ENCODE measurements at regions not wholly inside any gene's neighbourhood (a gene's known extent, or its start where the extent isn't known, plus 50 kb on each side); places are given as distances from the start of the nearest gene placed in this dataset.

GRCh38 chr11:37558619-37559210 lies 960.7 kb upstream of the RAG2 start:
- no peak for DNase-seq

DNA sequence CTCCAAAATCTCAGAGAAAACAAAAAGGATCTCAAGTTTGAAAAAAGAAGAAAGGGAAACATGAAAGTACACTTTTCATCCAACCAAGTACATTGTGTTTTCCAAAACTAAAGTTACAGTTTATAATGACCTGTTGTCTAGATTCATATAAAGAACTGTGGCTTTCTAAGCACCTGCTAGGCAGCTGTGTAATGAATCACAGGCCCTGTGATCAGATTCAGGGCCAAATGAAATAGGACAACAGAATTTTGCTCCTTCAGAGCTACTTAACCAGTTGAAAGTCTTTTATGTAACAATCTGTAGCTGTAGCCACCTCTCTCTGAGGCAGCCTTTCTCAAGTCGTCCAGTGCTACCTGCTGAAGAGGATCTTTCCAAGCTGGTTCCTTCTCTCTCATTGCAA lies 960.0 kb upstream of the RAG2 start:
- no peak for DNase-seq

GRCh38 chr11:37552284-37552683 lies 954.2 kb upstream of the RAG2 start:
- DNase-seq: no peak

- DNase-seq: no peak
Measured at GRCh38 chr11:37544491-37544890, 946.5 kb upstream of the RAG2 start.

GRCh38 chr11:37533830-37534229 lies 935.8 kb upstream of the RAG2 start:
- DNase-seq: no peak

GRCh38 chr11:37533087-37533486 lies 935.1 kb upstream of the RAG2 start:
- no peak for DNase-seq

- DNase-seq: no peak
Measured at GRCh38 chr11:37532271-37532670, 934.2 kb upstream of the RAG2 start.

DNA sequence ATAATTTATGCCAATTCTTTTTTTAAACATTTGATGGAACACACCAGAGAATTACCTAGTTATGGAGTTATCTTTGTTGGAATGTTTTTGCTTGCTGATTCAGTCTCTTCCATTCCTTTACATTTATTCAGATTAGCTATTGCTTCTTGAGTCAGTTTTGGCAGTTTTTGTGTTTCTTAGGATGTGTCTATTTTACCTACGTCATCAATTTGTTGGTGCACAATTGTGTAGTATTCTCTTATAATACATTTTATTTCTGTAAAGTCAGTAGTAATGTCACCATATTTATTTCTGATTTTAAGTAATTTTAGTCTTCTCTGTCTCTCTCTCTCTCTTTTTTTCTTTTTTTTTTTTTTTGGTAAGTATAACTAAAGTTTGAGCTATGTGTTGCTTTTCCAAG lies 929.5 kb upstream of the RAG2 start:
- DNase-seq: no peak

DNA sequence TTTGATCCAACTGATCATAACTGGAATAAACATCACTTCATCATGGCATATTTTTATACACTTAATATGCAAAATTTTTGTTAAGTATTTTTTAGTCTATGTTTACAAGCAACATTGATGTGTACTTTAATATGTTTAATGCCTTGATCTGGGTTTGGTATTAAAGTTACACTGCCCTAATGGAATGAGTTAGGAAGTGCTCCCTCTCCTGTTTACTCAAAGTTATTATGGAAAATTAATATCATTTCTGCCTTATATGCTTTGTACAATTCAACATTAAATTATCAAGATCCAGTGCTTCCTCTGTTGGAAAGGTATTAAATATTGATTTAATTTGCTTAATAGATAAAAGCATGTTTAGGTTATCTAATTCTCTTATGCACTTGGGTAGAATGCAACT lies 927.3 kb upstream of the RAG2 start:
- no peak for DNase-seq

DNA sequence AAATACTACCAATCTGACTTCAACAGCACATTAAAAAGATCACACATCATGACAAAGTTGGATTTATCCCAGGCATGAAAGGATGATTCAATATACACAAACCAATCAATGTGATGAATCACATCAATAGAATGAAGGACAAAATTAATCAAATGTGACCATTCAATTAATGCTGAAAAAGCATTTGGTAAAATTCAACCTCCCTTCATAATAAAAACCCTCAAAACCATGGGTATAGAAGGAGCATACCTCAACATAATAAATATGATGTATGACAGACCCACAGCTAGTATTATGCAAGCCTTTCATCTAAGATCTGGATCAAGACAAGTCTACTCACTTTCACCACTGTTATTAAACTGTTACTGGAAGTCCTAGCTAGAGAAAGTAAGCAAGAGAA lies 921.7 kb upstream of the RAG2 start:
- DNase-seq: no peak

- DNase-seq: no peak
Measured at GRCh38 chr11:37512156-37512780, 914.2 kb upstream of the RAG2 start.

DNA sequence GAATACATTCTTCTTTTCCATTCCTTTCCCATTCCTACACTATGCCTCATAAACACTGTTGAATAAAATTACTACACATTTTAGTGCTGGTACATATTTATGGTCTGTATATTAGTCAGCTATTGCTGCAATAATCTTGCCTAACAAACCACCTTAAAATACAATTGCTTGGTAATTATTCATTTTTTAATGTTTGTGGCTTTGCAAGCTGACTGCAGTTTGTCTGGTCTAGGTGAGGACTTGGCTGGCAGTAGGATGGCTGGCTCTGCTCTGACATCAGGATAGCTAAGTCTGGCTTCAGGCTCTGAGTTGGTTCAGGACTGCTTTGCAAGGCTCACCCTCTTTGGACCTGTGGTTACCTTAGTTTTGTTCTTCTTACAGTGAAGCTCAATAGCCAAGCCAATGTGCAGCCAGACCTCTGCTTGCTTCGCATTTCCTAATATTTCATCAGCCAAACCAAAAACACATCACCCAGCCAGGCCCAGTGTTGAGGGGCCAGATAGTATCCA lies 913.4 kb upstream of the RAG2 start:
- no peak for DNase-seq

- DNase-seq: no peak
Measured at GRCh38 chr11:37509506-37509905, 911.5 kb upstream of the RAG2 start.

DNA sequence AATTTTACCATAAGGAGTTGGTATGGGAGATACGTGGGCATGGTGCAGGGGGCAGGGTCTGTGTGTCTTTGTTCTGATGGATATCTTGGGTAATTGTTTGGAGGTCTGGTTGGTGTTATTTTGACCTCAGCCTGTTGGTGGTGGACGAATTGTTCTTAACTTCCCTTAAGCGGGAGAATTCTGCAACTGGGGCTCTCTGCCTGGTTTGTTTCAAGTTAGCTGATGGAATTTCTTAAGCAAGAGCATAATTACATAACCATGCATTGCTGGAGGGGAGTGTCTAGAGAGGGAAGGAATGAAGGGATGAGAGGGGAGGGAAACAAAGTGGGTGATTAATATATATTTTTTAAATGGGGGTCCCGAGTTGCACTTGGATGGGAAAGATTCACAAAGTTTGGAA lies 908.5 kb upstream of the RAG2 start:
- DNase-seq: no peak

DNA sequence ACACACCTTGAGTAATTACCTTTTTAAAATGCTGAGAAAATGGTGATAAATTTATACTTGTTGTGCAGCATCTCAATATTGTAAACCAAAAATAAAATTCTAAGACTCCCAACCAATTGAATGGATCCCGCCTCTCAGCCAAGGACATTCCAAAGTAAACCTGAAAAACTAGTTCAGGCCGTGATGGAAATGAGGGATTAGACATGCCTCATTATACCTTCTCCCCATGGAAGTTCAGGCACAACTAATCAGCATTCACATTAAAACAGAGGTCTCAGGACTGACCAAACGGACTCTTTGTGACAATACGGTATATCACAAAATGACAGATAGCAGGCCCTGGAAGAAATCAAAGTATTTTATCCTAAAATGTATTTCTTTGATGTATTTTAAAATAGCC lies 907.4 kb upstream of the RAG2 start:
- DNase-seq: no peak

- no peak for DNase-seq
Measured at GRCh38 chr11:37504921-37505320, 906.9 kb upstream of the RAG2 start.

- no peak for DNase-seq
Measured at GRCh38 chr11:37504060-37504611, 906.1 kb upstream of the RAG2 start.

DNA sequence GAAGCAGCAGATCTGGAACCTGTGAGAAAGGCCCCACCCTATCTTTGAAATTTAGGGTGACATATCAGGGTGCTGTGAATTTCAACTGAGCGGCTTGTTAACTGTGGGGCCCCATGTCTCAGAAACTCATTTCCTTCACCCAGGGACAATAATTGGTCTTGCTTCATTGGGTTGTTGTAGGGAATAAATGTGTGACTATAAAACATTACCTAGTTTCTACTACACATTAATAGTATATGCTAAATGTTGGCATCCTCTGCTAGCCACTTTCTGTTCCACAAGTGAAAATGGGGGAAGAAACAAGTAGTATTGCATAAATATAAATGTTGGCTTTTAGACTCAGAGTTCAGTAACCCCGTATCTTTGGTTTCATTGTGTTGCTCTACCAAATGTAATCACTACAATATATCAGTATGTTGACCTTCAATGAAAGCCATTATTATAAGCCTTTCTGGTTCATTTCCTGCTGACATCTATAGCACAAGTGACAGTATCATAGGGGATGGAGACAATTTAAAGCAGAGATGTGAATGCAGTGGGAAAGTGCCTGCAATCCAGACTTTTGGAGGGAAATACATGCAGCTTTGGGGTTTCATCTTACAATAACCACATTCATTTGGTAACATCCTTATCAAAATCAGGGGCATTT lies 905.5 kb upstream of the RAG2 start:
- DNase-seq: no peak

GRCh38 chr11:37502202-37502601 lies 904.2 kb upstream of the RAG2 start:
- DNase-seq: no peak

DNA sequence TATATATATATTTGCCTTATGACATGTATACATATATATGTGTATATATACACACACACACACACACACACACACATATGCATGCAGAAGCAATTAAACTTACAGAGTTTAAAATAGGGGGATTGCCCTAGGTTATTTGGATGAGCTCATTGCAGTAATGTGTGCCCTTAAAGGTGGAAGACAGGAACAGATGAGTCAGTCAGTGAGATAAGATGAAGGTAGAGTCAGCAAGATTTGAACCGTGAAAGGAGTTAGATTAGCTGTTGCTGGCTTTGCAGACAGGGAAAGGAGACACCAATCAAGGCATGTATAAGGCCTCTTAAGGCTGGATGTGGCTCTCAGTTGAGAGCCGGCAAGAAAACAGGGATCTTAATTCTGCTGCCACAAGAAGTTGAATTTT lies 902.4 kb upstream of the RAG2 start:
- no peak for DNase-seq

DNA sequence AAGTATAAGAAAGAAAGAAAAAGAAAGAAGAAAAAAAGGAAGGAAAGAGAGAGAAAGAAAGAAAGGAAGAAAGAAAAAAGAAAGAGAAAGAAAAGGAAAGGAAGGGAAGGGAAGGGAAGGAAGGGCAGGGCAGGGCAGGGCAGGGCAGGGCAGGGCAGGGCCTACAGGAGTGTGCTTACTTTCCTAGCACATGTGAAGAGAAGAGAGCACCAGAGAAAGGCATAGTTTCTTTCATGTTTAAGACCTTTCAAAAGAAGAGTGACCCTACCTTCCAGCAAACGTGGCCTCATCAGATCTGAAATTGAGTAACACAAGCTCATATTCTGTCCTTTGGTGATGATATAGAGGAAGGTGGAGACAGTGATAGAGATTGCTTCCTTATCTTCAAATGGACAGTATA lies 899.3 kb upstream of the RAG2 start:
- DNase-seq: no peak

DNA sequence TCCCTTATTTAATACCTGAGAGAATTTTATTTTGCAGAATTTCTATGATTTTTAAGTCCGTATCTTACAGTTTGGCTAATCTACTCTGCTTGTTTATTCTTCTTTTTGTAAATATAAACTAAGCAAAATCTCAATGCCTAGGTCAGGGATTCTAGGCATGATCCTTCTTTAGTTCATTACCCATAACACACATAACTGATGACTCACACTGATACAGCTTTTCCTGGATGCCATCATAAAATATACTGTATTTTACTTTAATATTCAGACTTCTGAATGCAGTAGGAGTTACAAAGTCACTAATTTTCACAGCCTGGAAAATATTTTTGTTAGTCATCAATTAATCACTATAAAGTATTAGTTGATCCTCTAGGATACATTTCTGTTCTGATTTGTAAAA lies 898.2 kb upstream of the RAG2 start:
- no peak for DNase-seq

GRCh38 chr11:37484298-37484697 lies 886.3 kb upstream of the RAG2 start:
- no peak for DNase-seq

DNA sequence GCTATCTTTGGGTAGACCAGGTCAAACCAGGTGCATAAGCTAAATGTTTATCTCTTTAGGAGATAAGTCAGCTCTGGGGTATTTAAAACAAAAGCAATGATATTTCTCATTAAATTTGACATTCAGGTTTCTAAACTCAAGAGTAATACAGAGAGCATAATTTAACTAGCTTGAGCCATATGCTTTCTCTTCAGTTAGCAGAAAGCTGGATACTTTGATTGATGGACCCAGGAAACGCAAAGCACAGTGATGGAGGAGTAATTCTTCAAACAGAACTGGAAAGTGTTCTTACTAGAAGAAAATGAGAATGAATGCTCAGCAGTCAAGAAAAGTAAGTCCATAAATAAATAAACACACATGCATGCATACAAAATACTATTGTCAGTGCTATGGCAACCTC lies 885.7 kb upstream of the RAG2 start:
- DNase-seq: no peak

Measured in activated CD4-positive, alpha-beta T cell treated with anti-CD3 and anti-CD28 coated beads, Interleukin-2, amount 50 U/mL, for 48 hours (primary cell).